Astrocyte of the cerebellum (primary cell): ENCODE measurements at regions not wholly inside any gene's neighbourhood (a gene's known extent, or its start where the extent isn't known, plus 50 kb on each side); places are given as distances from the start of the nearest gene placed in this dataset.

Experiments
- DNase-seq: peaks from one replicate; pipeline ENCODE4 v3.0.0-alpha.2; 2011; ENCODE audit warnings: low read depth
- H3K4me3 ChIP-seq: 2 replicates; pipeline ENCODE4 v1.5.1; 2011; ENCODE audit warnings: mild to moderate bottlenecking, low read depth, low read length, moderate library complexity
- in situ Hi-C: cut with HindIII; loops from 2 replicates; pipeline ENCODE4 v1.10.0; 2017; ENCODE audit warnings: low sequenced_read_pairs
- TF ChIP-seq, protein P1 (sequence below): IDR thresholded peaks from 2 replicates; pipeline ENCODE4 v1.5.1; 2012; ENCODE audit warnings: low read length, low read depth, moderate library complexity, mild to moderate bottlenecking; ENCODE audit errors: missing control alignments

DNA sequence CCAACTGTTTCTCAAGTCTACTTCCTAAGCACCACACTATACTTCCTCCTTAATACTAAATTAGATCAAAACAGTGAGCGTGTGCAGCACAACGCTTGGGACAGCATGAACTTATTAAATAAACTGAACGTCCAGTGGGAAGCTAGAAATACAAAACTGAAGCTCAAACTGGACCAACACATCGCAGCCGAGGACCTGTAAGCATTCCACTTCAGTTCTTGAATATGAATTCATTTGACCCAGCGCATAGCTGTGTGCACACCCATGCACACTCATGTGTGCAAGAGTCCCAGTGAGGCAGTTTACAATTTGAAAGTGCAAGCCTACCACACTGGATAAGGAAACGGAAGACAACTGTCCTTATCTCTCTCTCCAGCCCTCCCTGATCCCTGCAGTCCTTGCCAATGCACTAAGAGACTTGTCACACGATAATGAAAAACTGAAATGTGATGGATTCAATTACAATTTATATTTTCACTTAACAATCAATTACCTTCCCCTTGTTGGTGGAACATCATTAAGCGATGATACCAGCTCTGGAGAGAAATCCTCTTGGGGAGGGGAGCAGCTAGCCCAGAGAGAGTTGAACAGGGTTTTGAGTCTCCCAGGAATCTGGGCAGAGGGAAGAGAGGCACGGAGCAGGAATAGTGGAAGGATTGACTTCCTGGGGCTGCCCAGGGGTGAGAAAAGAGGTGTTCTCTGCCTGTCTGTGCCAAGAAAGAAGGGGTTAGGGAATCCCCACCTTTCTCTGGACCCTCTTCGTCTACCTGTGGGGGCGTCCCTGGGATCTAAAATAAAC is 186.5 kb upstream of the KLHL29 start:
- in situ Hi-C loops, result no loop called here
- no peak overlapping the region for H3K4me3 ChIP-seq
- TF ChIP-seq, protein P1, sequence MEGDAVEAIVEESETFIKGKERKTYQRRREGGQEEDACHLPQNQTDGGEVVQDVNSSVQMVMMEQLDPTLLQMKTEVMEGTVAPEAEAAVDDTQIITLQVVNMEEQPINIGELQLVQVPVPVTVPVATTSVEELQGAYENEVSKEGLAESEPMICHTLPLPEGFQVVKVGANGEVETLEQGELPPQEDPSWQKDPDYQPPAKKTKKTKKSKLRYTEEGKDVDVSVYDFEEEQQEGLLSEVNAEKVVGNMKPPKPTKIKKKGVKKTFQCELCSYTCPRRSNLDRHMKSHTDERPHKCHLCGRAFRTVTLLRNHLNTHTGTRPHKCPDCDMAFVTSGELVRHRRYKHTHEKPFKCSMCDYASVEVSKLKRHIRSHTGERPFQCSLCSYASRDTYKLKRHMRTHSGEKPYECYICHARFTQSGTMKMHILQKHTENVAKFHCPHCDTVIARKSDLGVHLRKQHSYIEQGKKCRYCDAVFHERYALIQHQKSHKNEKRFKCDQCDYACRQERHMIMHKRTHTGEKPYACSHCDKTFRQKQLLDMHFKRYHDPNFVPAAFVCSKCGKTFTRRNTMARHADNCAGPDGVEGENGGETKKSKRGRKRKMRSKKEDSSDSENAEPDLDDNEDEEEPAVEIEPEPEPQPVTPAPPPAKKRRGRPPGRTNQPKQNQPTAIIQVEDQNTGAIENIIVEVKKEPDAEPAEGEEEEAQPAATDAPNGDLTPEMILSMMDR, result no peak
- DNase-seq, result no peak

DNA sequence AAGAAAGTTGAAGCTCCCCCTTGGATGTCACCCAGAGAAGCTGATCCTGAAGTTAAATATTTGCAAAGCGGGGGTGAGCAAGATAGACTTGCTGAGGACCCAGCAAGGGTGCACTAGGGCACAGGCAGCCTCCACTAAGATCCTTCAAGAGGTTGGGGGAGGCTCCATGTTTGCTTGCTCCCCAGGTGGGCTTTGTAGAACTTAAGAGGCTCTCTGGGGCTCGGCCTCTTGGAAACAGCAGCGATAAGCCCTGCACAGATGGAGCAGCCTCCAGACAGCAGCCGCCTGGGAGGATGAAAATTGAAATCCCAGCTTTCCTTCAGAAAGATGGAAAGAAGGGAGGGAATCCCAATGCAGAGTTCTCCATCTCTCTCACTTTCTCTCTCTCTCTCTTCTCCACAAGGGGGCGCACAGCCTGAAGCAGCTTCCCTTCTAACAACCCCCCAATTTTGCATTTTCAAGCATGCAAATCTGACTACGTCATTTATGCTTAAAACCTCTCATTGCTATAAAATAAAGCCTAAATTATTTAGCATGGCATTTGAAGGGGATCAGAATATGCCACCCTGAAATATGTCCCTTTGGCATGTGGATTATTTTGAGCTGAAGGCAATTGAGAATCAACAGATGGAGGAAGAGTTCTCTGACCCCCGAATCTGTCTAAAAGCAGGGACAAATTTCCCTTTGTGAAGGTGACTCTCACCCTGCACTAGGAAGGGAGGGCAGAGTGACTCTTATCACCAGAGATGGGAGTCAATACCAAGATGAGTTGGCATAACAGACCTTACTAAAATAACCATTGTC is 185.7 kb upstream of the KLHL29 start:
- DNase-seq, result no peak
- TF ChIP-seq, protein P1, result peak; percentile 37
- in situ Hi-C loops, result no loop called here
- no peak overlapping the region for H3K4me3 ChIP-seq

DNA sequence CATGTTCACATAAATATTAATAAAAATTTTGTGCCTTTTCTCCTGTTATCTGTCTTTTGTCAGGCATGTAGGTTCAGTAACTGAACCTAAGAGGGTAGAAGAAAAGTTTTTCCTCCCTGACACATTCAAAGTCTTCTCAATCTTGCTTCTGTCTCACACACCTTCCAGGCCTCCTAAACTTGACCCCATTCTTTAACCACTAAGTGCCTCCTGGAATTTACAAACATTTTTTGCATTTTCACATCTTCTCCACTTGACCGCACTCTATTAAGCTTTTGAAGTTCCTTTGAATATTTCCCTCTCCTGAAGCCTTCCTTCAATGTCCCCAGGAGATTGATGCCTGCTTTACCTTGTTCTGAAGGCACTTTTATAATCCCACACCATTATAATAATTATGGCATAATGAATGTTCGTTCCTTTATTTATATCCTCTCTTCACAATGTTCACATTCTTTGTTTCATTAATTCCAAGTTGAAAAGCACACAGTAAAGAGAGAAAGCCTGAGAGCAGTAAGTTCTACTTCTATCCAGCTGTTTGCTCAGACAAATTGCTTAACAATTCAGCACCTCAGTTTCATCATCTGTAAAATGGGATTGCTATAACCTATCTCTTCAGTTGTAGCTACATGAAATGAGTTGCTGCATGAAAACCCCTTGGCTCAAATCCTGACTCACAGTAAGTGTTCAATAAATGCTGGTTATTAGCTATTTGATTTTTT is 184.8 kb upstream of the KLHL29 start:
- no peak for DNase-seq
- in situ Hi-C loops, result no loop called here
- no peak overlapping the region for H3K4me3 ChIP-seq
- TF ChIP-seq, protein P1, result no peak

DNA sequence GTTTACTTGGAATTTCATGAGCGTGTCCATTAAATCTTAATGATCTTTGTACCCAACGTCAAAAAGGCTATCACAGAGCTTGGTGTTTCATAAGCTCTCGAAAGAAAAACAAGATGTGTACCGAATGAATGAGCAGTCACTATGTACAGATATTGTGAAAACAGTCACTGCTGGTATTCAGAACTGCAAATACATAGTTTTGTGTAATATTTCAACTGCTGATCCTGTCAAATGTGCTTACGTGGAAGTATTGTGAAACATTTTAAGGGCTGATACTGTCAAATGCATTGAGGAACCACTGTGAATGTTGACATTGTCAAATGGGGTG is 184.2 kb upstream of the KLHL29 start:
- in situ Hi-C loops, result no loop called here
- TF ChIP-seq, protein P1, result no peak
- no peak for DNase-seq
- no peak overlapping the region for H3K4me3 ChIP-seq

DNA sequence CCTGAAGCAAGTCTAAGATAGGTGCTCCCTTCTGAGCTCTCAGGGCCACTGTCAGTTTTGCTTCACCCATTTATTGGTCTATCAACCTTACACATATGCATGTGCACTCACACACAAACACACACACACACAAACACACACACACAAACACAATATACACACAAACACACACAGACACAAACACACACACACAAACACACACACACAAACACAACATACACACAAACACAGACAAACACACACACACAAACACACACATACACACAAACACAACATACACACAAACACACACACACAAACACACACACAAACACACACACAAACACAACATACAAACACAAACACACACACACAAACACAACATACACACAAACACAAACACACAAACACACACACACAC is 181.6 kb upstream of the KLHL29 start:
- in situ Hi-C loops, result no loop called here
- no peak for DNase-seq
- TF ChIP-seq, protein P1, result no peak
- H3K4me3 ChIP-seq, result no peak overlapping the region

DNA sequence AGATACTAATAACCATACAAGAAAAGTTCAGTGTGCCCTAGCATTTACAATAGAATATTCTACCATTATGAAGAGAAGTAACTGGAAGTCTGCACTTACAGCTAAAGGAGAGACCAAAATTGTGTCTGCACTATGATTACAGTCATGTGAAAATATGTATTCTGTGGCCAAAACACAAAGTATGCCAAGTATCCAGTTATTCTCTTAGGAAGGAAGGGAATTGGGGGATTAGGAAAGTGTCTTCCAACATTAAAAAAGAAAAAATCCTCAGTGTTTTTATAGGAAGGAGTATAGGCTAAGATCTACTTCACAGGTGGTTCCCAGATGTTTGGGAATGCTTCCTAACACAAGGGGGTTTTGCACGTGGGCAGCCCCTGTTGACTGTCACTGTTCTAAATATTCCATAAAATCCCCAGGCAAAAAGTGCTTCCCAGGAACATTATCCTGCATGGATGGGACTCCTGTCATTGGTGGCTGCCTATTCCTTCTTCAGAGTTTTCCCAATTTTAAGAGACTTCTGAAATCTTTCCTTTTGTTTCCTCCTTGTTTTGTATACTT is 180.2 kb upstream of the KLHL29 start:
- in situ Hi-C loops, result no loop called here
- H3K4me3 ChIP-seq, result no peak overlapping the region
- no peak for DNase-seq
- TF ChIP-seq, protein P1, result no peak
